Immature natural killer cell (primary cell): ENCODE measurements at regions not wholly inside any gene's neighbourhood (a gene's known extent, or its start where the extent isn't known, plus 50 kb on each side); places are given as distances from the start of the nearest gene placed in this dataset.
"Not testable (repeated sequence)": the region's sequence is repeated elsewhere in the genome, so short reads cannot be mapped to it uniquely, and the experiment has no call there.

ENCODE experiments used
- DNase-seq, 3 donors: peaks; one replicate each; pipeline ENCODE4 v3.0.0; 2022; ENCODE audit warnings: mixed read lengths in 1 of 3
- H3K27ac Mint-ChIP-seq, 6 donors: one replicate each; pipeline ENCODE4 v1.8.0; 2020; ENCODE audit warnings: mixed read lengths in 6 of 6, mild to moderate bottlenecking in 5 of 6, inconsistent platforms in 4 of 6, moderate library complexity in 3 of 6
- H3K27me3 Mint-ChIP-seq, 3 donors: one replicate each; pipeline ENCODE4 v1.8.0; 2020 to 2021; ENCODE audit warnings: low read depth in 3 of 3, mild to moderate bottlenecking in 3 of 3, mixed read lengths in 3 of 3, moderate library complexity in 3 of 3, inconsistent platforms in 1 of 3
- H3K36me3 Mint-ChIP-seq, 3 donors: one replicate each; pipeline ENCODE4 v1.8.0; 2020; ENCODE audit warnings: mixed read lengths in 3 of 3, inconsistent platforms in 2 of 3, mild to moderate bottlenecking in 2 of 3
- H3K4me1 Mint-ChIP-seq, 2 donors: one replicate each; pipeline ENCODE4 v1.8.0; 2020; ENCODE audit warnings: inconsistent platforms in 2 of 2, mild to moderate bottlenecking in 2 of 2, mixed read lengths in 2 of 2, moderate library complexity in 1 of 2
- H3K4me3 Mint-ChIP-seq, 5 donors: one replicate each; pipeline ENCODE4 v1.8.0; 2020; ENCODE audit warnings: mild to moderate bottlenecking in 5 of 5, mixed read lengths in 5 of 5, inconsistent platforms in 3 of 5, moderate library complexity in 3 of 5
- H3K9me3 Mint-ChIP-seq, 6 donors: one replicate each; pipeline ENCODE4 v1.8.0; 2020; ENCODE audit warnings: mild to moderate bottlenecking in 6 of 6, mixed read lengths in 6 of 6, inconsistent platforms in 4 of 6, moderate library complexity in 3 of 6

DNA sequence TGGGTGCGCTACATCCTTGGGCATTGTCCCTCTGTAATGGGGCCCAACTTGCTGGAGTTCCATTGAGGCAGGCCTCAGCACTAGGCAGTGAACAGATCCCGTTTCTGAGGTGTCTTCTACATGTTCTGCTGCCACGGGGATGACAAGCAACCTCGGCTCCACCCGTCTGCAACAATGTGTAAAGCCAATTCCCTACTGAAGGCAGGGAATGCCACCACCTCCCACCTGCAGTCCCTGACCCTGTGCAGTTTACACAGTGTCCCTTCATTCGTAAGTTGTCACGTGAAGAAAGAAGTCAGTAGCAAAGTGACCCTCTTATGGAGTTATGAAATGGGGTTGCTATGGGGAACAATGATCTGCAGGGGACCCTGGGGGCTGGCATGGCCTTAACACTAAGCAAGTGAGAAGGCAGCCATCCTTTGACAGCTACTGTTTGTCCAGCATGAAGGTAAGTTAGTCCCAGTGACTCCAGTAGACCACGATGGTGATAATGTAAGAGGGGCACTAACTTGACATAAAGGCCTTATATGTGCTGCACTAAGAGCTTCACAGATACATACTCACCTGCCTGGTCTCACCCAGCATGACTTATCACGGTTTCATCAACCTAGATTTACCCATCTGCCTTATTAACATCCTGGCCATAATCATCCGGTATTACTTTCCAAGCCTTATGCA, 130.6 kb upstream of the ZSWIM2 start:
- DNase-seq = no peak
- Mint-ChIP-seq H3K9me3 (peaks cover 0 to 11% (median 2%) of the 10 kb centered on the region in 6 donors), H3K4me1 (no peaks in the 10 kb centered on the region), H3K36me3 (no peaks in the 10 kb centered on the region), H3K27ac (no peak overlapping the region), H3K27me3 (peaks cover 0 to 3% (median 2%) of the 10 kb centered on the region in 3 donors), H3K4me3 (no peak overlapping the region)

- no peaks in the 10 kb centered on the region for H3K4me1 Mint-ChIP-seq
- H3K27ac Mint-ChIP-seq = no peak overlapping the region
- no peak for DNase-seq
- peaks cover 0 to 2% (median 0%) of the 10 kb centered on the region in 3 donors for H3K27me3 Mint-ChIP-seq
- peaks cover 0 to 6% (median 0%) of the 10 kb centered on the region in 6 donors for H3K9me3 Mint-ChIP-seq
- H3K4me3 Mint-ChIP-seq = no peak overlapping the region
- no peaks in the 10 kb centered on the region for H3K36me3 Mint-ChIP-seq
These were observed 128.6 kb upstream of the ZSWIM2 start for GRCh38 chr2:186977433-186978045.

DNA sequence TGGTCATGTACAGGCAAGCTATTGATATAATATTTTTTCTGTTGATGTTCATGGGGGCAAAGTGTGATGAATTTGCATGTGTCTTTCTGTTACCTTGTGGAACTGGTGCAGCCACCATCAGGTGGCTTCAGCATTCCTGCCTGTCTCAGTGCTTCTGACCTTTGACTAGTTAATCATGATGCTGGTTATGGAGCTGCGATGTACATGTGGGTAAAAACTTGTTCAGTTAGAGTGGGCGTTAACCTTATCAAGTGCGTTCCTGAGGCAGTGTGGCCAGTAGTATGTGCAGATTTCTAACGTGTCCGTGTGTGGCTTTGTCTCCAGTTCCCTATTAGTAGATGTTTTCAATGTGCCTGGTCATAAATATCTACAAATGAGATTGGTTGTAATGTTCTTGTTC, 127.4 kb upstream of the ZSWIM2 start:
- Mint-ChIP-seq H3K36me3 (no peaks in the 10 kb centered on the region), H3K9me3 (peaks cover 0 to 10% (median 0%) of the 10 kb centered on the region in 6 donors), H3K27ac (no peak overlapping the region), H3K4me1 (no peaks in the 10 kb centered on the region), H3K27me3 (peaks cover 0 to 2% (median 0%) of the 10 kb centered on the region in 3 donors), H3K4me3 (no peak overlapping the region)
- DNase-seq = no peak

DNA sequence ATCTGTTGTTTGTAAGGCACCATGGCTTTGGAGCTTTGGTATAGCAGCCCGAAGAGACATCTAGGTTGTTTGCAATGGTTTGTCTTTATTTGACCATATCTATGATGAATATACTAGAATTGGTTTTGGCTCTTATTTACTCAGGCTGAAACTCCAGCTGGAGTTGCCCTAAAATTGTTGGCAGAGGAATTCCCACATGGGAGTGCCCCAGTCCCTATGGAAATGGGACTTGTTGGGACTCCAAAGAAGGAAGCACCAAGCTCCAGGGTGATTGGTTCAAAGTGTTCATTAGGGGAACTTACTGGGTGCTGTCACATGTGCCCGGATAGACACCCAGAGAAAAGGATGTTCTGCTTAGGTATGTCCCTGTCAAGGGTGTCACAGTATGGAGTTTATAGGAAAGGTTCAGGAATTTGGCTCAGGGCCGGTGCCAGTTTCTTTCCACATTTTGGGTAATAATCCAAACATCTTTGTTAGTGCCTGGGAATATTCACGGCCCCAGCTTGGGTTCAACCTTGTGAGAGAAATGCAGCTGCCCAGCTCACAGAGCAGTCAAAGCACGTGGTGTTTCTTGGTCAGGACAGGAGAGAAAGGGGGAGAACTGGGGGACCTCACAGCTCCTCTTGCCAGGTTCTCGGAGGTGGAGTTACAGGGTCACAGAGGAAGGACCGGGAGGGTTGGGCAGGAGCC, 123.5 kb upstream of the ZSWIM2 start:
- no peak for DNase-seq
- peaks cover 0 to 2% (median 1%) of the 10 kb centered on the region in 3 donors for H3K27me3 Mint-ChIP-seq
- H3K27ac Mint-ChIP-seq = no peak overlapping the region
- H3K4me1 Mint-ChIP-seq = no peaks in the 10 kb centered on the region
- no peak overlapping the region for H3K4me3 Mint-ChIP-seq
- H3K9me3 Mint-ChIP-seq = peaks cover 0 to 11% (median under 1%) of the 10 kb centered on the region in 6 donors
- H3K36me3 Mint-ChIP-seq = no peaks in the 10 kb centered on the region

- Mint-ChIP-seq H3K36me3 (no peaks in the 10 kb centered on the region), H3K9me3 (peaks cover 0 to 10% (median under 1%) of the 10 kb centered on the region in 6 donors), H3K27ac (no peak overlapping the region)
These were observed 119.3 kb upstream of the ZSWIM2 start for GRCh38 chr2:186968277-186968676.

GRCh38 chr2:186966015-186966414, 117.0 kb upstream of the ZSWIM2 start:
- Mint-ChIP-seq H3K27me3 (peaks cover 0 to 2% (median 1%) of the 10 kb centered on the region in 3 donors), H3K9me3 (peaks cover 0 to 13% (median 2%) of the 10 kb centered on the region in 6 donors), H3K4me3 (no peak overlapping the region), H3K4me1 (no peaks in the 10 kb centered on the region), H3K36me3 (no peaks in the 10 kb centered on the region), H3K27ac (no peak overlapping the region)
- no peak for DNase-seq

More at GRCh38 chr2:186968277-186968676, 119.3 kb upstream of the ZSWIM2 start:
- H3K4me3 Mint-ChIP-seq = no peak overlapping the region
- H3K4me1 Mint-ChIP-seq = no peaks in the 10 kb centered on the region
- no peak for DNase-seq
- H3K27me3 Mint-ChIP-seq = peaks cover 0 to 2% (median 1%) of the 10 kb centered on the region in 3 donors

DNA sequence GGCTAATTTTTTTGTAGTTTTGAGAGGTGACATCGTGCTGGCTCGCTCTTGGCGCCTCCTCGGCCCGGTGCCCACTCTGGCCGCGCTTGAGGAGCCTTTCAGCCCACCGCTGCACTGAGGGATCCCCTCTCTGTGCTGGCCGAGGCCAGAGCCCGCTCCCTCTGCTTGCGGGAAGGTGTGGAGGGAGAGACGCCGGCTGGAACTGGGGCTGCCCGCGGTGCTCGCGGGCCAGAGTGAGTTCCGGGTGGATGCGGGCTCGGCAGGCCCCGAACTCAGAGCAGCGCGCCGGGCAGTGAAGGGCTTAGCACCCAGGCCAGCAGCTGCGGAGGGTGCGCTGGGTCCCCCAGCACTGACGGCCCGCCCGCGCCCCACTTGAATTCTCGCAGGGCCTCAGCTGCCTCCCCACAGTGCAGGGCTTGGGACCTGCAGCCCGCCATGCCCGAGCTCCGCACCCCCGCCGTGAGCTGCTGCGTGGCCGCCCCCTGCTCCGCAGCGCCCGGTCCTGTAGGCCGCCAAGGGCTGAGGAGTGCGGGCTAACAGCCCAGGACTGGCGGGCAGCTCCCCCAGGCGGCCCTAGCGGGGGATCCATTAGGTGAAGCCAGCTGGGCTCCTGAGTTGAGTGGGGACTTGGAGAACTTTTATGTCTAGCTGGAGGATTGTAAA, 113.2 kb upstream of the ZSWIM2 start:
- no peak overlapping the region for H3K27ac Mint-ChIP-seq

GRCh38 chr2:186960241-186960640, 111.3 kb upstream of the ZSWIM2 start:
- not testable (repeated sequence) for H3K27ac Mint-ChIP-seq, DNase-seq, H3K9me3 Mint-ChIP-seq, H3K4me3 Mint-ChIP-seq, H3K4me1 Mint-ChIP-seq, H3K36me3 Mint-ChIP-seq, H3K27me3 Mint-ChIP-seq

More for the DNA sequence above, 113.2 kb upstream of the ZSWIM2 start:
- peaks cover 0 to 2% (median 0%) of the 10 kb centered on the region in 3 donors for H3K27me3 Mint-ChIP-seq
- no peak overlapping the region for H3K4me3 Mint-ChIP-seq
- H3K9me3 Mint-ChIP-seq = peaks cover 1 to 8% (median 5%) of the 10 kb centered on the region in 6 donors
- DNase-seq = no peak
- H3K4me1 Mint-ChIP-seq = no peaks in the 10 kb centered on the region
- H3K36me3 Mint-ChIP-seq = no peaks in the 10 kb centered on the region

DNA sequence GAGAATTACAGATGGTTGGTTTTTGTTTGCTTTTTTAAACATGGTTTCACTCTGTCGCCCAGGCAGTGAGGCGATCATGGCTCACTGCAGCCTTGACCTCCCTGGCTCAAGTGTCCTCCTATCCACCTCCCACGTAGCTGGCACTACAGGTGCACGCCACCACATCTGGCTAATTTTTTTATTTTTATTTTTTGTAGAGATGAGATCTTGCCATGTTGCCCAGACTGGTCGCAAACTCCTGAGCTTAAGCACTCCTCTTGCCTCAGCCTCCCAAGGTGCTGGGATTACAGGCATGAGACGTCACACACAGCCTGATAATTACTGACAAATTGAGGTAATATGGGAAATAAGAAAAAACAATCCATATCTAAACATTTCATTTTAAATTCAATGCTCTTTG, 110.5 kb upstream of the ZSWIM2 start:
- Mint-ChIP-seq H3K27ac (no peak overlapping the region), H3K4me3 (no peak overlapping the region), H3K9me3 (peaks cover 1 to 8% (median 5%) of the 10 kb centered on the region in 6 donors), H3K27me3 (peaks cover 0 to 2% (median 0%) of the 10 kb centered on the region in 3 donors), H3K36me3 (no peaks in the 10 kb centered on the region), H3K4me1 (no peaks in the 10 kb centered on the region)
- DNase-seq = no peak

GRCh38 chr2:186950694-186951093, 101.7 kb upstream of the ZSWIM2 start:
- Mint-ChIP-seq H3K27ac (no peak overlapping the region), H3K4me3 (no peak overlapping the region), H3K36me3 (no peaks in the 10 kb centered on the region), H3K4me1 (peaks cover 20 to 25% of the 10 kb centered on the region in 2 donors), H3K27me3 (no peaks in the 10 kb centered on the region), H3K9me3 (peaks cover 0 to 3% (median 1%) of the 10 kb centered on the region in 6 donors)
- DNase-seq = no peak

- Mint-ChIP-seq H3K36me3 (no peaks in the 10 kb centered on the region), H3K4me1 (peaks cover 20 to 25% of the 10 kb centered on the region in 2 donors), H3K4me3 (no peak overlapping the region), H3K9me3 (peaks cover 0 to 3% (median 1%) of the 10 kb centered on the region in 6 donors), H3K27me3 (no peaks in the 10 kb centered on the region), H3K27ac (peak overlapping the region in 1 of 6 donors; percentile 55)
- peak in 1 of 3 donors; percentile 7 for DNase-seq
These were observed 100.8 kb upstream of the ZSWIM2 start for GRCh38 chr2:186949726-186950256.

DNA sequence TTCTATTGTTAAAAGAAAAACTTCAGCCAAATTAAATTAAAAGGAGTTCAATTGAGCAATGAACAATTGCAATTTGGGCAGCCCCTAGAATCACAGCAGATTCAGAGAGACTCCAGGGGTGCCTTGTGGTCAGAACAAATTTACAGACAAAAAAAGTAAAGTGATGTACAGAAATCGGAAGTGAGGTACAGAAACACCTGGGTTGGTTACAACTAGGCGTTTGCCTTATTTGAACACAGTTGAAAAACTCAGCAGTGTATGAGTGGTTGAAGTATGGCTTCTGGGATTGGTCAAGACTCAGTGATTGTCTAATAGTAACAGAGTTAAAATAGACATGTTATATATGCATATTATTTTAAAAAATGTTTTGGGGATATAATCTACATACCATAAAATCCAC, 98.5 kb upstream of the ZSWIM2 start:
- Mint-ChIP-seq H3K27me3 (no peaks in the 10 kb centered on the region), H3K36me3 (no peaks in the 10 kb centered on the region), H3K4me1 (peaks cover 20 to 25% of the 10 kb centered on the region in 2 donors), H3K4me3 (no peak overlapping the region), H3K9me3 (peaks cover 0 to 3% (median 0%) of the 10 kb centered on the region in 6 donors), H3K27ac (no peak overlapping the region)
- no peak for DNase-seq

DNA sequence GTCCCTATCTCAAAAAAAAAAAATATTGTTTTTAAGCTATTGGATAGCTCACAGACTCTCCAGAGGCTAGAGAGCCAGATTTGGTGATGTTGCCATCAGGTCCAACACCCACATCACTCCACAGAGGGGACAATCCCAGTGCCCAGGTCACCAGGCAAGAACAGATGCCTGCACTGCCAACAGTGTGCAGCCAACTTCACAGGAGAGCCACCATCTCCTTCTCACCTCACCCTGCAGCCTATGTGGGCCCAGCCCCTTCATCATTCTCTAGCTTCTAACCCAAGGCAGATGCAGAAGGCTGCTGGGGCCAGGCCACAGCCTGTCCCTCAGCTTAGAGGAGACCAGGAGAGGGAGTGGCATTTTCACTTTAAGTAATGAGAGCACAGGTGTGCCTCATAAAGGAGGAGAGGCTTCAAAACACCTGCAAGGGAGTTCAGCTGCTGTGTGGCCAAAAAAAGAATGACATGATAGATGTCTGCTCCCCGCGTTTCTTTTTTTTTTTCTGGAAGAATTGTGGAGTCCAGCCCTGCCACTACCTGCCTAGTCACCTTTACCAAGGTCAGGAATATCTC, 98.0 kb upstream of the ZSWIM2 start:
- H3K27me3 Mint-ChIP-seq = no peaks in the 10 kb centered on the region
- DNase-seq = no peak
- peaks cover 17 to 19% of the 10 kb centered on the region in 2 donors for H3K4me1 Mint-ChIP-seq
- H3K4me3 Mint-ChIP-seq = no peak overlapping the region
- H3K36me3 Mint-ChIP-seq = no peaks in the 10 kb centered on the region
- no peak overlapping the region for H3K27ac Mint-ChIP-seq
- H3K9me3 Mint-ChIP-seq = peaks cover 0 to 3% (median 0%) of the 10 kb centered on the region in 6 donors
